MM.1S (cell line): ENCODE measurements at regions not wholly inside any gene's neighbourhood (a gene's known extent, or its start where the extent isn't known, plus 50 kb on each side); places are given as distances from the start of the nearest gene placed in this dataset.

Experiments used
- DNase-seq: peaks from one replicate; pipeline ENCODE4 v3.0.0-alpha.2; 2015
- H2AFZ ChIP-seq: fragments of 300-600 bp; sonication (generic); 2 replicates; pipeline ENCODE4 v1.6.0; 2016; ENCODE audit warnings: antibody characterized with exemption, low read length
- H3F3A ChIP-seq: fragments of 300-600 bp; sonication (generic); 2 replicates; pipeline ENCODE4 v1.6.1; 2016; ENCODE audit warnings: mild to moderate bottlenecking, antibody characterized with exemption, low read length, moderate library complexity, mixed read lengths; ENCODE audit not compliant: insufficient read depth
- H3K27ac ChIP-seq: fragments of 300-600 bp; sonication (generic); 2 replicates; pipeline ENCODE4 v1.5.1; 2016; ENCODE audit warnings: mild to moderate bottlenecking, low read length
- H3K27me3 ChIP-seq: fragments of 300-600 bp; sonication (generic); replicated peaks from 2 replicates; pipeline ENCODE4 v1.6.0; 2016; ENCODE audit warnings: low read length; ENCODE audit not compliant: insufficient read depth
- H3K36me3 ChIP-seq: fragments of 300-600 bp; sonication (generic); replicated peaks from 2 replicates; pipeline ENCODE4 v1.6.1; 2016; ENCODE audit warnings: mild to moderate bottlenecking, low read length, mixed read lengths; ENCODE audit not compliant: insufficient read depth
- H3K4me1 ChIP-seq: fragments of 300-600 bp; sonication (generic); 2 replicates; pipeline ENCODE4 v1.6.1; 2016; ENCODE audit warnings: low read length, mixed read lengths
- H3K4me2 ChIP-seq: fragments of 300-600 bp; sonication (generic); 2 replicates; pipeline ENCODE4 v1.6.0; 2016; ENCODE audit warnings: low read depth, low read length
- H3K4me3 ChIP-seq: fragments of 300-600 bp; sonication (generic); 2 replicates; pipeline ENCODE4 v1.5.1; 2016; ENCODE audit warnings: low read length, mixed read lengths
- H3K79me2 ChIP-seq: fragments of 300-600 bp; sonication (generic); 2 replicates; pipeline ENCODE4 v1.6.1; 2016; ENCODE audit warnings: mixed run types, low read length, mixed read lengths
- H3K9ac ChIP-seq: fragments of 300-600 bp; sonication (generic); 2 replicates; pipeline ENCODE4 v1.6.1; 2016; ENCODE audit warnings: low read length, mixed read lengths
- H3K9me2 ChIP-seq: fragments of 300-600 bp; sonication (generic); replicated peaks from 2 replicates; pipeline ENCODE4 v1.6.1; 2016; ENCODE audit warnings: mild to moderate bottlenecking, low read length, mixed read lengths; ENCODE audit not compliant: insufficient read depth
- H3K9me3 ChIP-seq: fragments of 300-600 bp; sonication (generic); replicated peaks from 2 replicates; pipeline ENCODE4 v1.6.1; 2016; ENCODE audit warnings: mild to moderate bottlenecking, low read length, mixed read lengths; ENCODE audit not compliant: insufficient read depth
- H4K20me1 ChIP-seq: fragments of 300-600 bp; sonication (generic); 2 replicates; pipeline ENCODE4 v1.6.1; 2016; ENCODE audit warnings: mild to moderate bottlenecking, low read length, moderate library complexity, mixed read lengths; ENCODE audit not compliant: insufficient read depth
- EZH2 ChIP-seq: fragments of 300-600 bp; sonication (generic); optimal IDR thresholded peaks from 2 replicates; pipeline ENCODE3; 2017; ENCODE audit warnings: low read depth, mild to moderate bottlenecking, antibody characterized with exemption, low read length, mixed read lengths
- EZH2phosphoT487 ChIP-seq: fragments of 300-600 bp; sonication (generic); IDR thresholded peaks from 2 replicates; pipeline ENCODE4 v1.6.1; 2018; ENCODE audit warnings: antibody characterized with exemption, low read length
- TF ChIP-seq, protein P1 (sequence below): fragments of 300-600 bp; sonication (generic); IDR thresholded peaks from 2 replicates; pipeline ENCODE4 v1.5.1; 2016; ENCODE audit warnings: antibody characterized with exemption, low read length, mixed read lengths

DNA sequence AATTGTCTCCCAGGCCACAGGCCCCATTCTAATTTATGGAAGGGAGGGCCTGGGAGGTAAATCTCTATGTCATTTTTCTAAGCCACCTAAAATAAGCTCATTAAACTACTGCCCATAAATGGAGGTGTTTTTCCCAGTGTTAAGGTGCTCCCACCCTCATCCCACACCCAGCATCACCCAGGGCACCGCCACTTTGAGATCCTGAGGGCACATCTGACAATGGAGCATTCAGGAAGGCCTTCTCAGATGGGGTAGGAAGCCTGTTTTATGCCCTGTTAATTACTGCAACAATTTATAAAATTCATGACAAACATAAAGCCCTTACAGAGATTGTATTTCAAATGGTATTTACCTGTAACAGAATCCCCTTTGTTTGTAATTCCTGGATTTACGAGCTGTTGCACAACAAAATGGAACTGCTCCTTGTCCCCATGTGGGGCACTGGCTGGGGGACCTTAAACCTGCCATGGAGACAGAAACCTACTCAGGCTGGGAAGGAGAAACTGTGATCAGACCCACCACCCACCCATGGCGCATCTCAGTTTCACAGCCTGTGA lies 319.5 kb upstream of the USP24 start:
- Histone ChIP-seq H3K4me1 (no peaks in the 10 kb centered on the region; the same call in 1 of the 2 replicates), H3K27ac (no peak overlapping the region), H3K4me2 (no peak overlapping the region), H3K79me2 (no peaks in the 10 kb centered on the region), H3K9ac (no peak overlapping the region), H3K9me3 (no peaks in the 10 kb centered on the region), H2AFZ (no peak overlapping the region), H3K4me3 (no peak overlapping the region), H3K9me2 (no peaks in the 10 kb centered on the region), H3F3A (no peaks in the 10 kb centered on the region), H3K27me3 (no peaks in the 10 kb centered on the region), H3K36me3 (no peaks in the 10 kb centered on the region), H4K20me1 (no peaks in the 10 kb centered on the region)
- no peak for TF ChIP-seq EZH2
- TF ChIP-seq, protein P1, sequence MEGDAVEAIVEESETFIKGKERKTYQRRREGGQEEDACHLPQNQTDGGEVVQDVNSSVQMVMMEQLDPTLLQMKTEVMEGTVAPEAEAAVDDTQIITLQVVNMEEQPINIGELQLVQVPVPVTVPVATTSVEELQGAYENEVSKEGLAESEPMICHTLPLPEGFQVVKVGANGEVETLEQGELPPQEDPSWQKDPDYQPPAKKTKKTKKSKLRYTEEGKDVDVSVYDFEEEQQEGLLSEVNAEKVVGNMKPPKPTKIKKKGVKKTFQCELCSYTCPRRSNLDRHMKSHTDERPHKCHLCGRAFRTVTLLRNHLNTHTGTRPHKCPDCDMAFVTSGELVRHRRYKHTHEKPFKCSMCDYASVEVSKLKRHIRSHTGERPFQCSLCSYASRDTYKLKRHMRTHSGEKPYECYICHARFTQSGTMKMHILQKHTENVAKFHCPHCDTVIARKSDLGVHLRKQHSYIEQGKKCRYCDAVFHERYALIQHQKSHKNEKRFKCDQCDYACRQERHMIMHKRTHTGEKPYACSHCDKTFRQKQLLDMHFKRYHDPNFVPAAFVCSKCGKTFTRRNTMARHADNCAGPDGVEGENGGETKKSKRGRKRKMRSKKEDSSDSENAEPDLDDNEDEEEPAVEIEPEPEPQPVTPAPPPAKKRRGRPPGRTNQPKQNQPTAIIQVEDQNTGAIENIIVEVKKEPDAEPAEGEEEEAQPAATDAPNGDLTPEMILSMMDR, result no peak
- TF ChIP-seq EZH2phosphoT487, result no peak
- DNase-seq, result no peak

DNA sequence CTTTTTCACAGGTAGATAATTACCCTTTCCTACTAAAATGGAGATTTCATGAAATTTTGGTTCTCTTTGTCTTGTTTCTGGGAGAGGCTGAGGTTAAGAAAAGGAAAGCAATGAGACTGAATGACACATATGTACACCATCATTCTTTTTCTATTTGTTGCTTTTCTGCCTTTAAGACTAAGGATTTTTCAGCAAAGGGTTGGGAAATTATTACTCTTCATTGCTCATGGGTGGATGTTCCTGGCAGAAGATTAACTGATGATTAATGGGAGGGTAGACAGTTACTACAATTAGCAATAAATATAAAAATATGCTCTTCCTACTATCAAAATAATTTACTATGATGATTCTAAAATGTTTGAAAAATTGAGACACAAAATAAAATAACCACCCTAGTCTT lies 316.5 kb upstream of the USP24 start:
- Histone ChIP-seq H3K4me2 (no peak overlapping the region), H3K9me3 (no peaks in the 10 kb centered on the region), H3K9ac (no peak overlapping the region), H3K4me3 (no peak overlapping the region), H4K20me1 (no peaks in the 10 kb centered on the region), H3K4me1 (no peaks in the 10 kb centered on the region), H2AFZ (no peak overlapping the region), H3K79me2 (no peaks in the 10 kb centered on the region), H3K27me3 (no peaks in the 10 kb centered on the region), H3K36me3 (no peaks in the 10 kb centered on the region), H3K27ac (no peak overlapping the region), H3F3A (no peaks in the 10 kb centered on the region), H3K9me2 (no peaks in the 10 kb centered on the region)
- TF ChIP-seq EZH2 (no peak), EZH2phosphoT487 (no peak)
- TF ChIP-seq, protein P1, result no peak
- no peak for DNase-seq

DNA sequence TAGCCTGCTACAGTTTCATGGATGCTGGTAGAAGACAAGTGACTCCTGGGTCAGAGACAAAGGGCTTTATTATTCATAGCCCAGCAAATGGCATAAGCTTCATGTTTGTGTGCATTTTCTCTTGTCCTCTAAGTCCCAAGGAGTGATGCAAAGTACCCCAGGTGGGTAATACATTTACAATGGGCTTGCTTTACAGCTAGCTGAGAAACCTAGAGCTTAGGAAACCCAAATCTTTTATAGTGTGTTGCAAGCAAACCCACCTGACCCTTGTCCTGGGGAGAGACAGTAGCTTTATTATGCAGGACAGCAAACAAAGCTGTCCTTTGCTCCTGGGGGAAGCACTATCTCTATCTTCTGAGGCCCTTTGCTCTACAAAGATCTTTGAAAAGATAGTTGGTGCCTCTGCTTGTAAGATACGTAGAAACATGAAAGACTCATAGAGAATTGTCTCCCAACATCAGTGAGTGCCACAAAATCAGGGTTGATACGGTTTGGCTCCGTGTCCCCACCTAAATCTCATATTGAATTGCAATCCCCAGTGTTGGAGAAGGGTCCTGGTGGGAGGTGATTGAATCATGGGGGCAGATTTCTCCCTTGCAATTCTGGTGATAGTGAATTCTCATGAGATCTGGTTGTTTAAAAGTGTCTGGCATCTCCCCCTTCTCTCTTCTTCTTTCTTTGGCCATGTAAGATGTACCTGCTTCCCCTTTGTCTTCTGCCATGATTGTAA lies 315.8 kb upstream of the USP24 start:
- Histone ChIP-seq H3K4me2 (no peak overlapping the region), H3K27me3 (no peaks in the 10 kb centered on the region), H2AFZ (no peak overlapping the region), H3K9me2 (no peaks in the 10 kb centered on the region), H3F3A (no peaks in the 10 kb centered on the region), H3K36me3 (no peaks in the 10 kb centered on the region), H3K4me1 (no peaks in the 10 kb centered on the region), H3K79me2 (no peaks in the 10 kb centered on the region), H3K4me3 (no peak overlapping the region), H3K9ac (no peak overlapping the region), H3K9me3 (no peaks in the 10 kb centered on the region), H4K20me1 (no peaks in the 10 kb centered on the region), H3K27ac (no peak overlapping the region)
- no peak for DNase-seq
- TF ChIP-seq EZH2, result no peak
- TF ChIP-seq, protein P1, result no peak
- no peak for TF ChIP-seq EZH2phosphoT487
